NCI-H1092 treated with DMSO at 0.1 percent for 48 hours (cell line): ENCODE measurements at regions not wholly inside any gene's neighbourhood (a gene's known extent, or its start where the extent isn't known, plus 50 kb on each side); places are given as distances from the start of the nearest gene placed in this dataset.

Source experiments
- DNase-seq: peaks from one replicate; lab custom pipeline; 2025; lab: John Stamatoyannopoulos, UW

DNA sequence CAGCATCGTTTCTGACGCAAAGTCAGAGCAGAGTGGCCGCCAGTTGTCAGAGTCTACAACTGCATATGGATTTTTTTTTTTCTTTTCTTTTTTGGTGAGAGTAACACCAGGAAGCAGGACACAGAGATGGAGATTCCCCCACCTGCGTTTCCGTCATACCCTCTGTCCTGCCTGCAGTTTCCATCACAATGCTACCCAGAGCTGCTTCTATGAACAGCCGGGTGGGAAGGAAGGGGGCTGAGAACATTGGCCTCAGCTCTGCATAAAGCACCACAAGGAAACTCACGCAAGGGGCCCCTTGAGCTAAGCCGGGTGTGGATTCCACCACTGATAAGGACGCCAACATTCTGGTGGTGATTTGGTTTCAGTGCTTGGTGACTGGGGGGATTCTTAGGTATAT is 183.5 kb upstream of the AFDN start:
- DNase-seq = no peak

GRCh38 chr6:167643716-167644115 is 183.0 kb upstream of the AFDN start:
- no peak for DNase-seq

DNA sequence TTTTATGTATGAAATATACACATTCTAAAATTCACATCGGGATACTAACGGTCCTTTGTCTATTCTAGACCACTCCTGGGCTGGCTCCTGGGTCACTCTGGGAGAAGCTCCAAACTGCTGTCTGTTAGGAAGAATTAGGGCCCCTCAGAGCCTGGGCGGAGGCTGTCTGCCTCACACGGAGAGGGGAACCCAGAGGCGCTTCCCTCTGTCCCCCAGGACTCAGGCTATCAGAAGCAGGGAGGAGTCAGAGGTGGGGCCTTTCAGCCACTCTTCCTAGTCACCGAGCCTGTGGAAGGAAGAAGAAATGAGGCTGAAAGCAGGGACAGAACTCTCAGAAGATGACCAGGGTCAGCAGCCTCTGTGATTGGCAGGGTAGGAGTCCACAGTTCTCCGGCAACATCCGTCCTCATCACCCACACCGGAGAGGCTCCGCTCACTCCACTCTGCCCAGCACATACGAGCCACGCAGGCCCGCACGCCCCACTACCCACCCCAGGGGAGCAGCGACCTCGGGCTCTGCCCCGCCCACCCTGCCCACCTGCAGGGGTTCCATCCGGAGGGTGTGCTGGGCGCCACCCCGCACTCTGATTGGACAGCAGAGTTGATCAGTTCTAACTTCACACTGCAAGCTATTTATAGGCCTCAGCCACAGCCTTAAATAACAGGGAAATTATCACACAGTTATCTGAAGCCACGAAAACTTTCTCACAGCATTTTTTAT is 182.1 kb upstream of the AFDN start:
- no peak for DNase-seq

DNA sequence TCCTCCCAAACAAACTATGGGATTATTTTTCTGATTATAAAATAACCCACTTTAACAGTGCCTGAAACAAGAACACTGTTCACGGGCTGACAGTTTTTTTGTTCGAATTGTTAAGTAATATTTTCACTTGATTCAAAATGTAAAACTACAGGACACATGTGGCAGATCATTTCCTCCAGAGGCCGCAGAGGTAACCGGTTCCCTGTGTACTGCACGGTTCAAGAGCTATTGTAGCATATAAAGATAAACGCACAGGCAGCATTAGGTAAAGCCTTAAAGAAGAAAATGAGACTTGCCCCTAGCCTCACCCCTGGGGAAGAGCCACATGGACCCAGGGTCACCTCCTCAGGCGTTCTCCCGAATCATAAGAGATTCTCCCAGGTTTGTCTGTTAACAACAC is 181.3 kb upstream of the AFDN start:
- DNase-seq = no peak

- no peak for DNase-seq
Observed at GRCh38 chr6:167647306-167647705, 179.4 kb upstream of the AFDN start.

GRCh38 chr6:167647737-167648470 is 178.8 kb upstream of the AFDN start:
- no peak for DNase-seq

DNA sequence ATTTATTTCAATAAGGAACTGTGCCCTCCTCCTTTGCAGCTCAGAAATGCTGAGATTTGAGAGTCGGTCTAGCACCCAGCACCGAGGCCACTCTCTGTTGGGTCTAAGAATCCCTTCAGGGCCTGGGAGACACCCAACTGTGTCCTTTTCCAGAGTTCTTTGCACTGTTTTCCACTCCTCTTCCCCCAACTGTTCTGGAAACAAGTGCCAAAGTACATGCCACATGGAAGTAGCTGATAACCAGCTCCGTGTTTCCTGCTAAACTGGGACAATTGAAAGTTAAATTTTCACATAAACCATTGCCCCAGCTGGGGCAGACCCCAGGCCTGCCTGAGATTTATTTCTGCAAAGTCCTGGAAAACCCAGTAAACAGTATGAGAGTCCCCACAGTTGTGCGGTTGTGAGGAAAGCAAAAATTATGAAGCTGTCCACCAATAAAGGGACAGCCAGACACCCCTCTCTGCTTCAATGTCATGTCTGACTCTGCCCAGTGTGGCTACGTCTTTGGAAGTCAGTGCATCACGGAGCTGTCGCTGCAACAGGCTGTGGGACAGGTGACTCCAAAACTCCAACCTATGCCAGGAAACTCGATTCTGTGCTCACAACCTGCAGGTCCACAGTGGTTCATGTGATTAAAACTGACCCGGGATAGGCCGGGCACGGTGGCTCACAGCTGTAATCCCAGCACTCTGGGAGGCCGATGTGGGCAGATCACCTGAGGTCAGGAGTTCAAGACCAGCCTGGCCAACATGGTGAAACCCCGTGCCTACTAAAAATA is 178.0 kb upstream of the AFDN start:
- no peak for DNase-seq

GRCh38 chr6:167649476-167649875 is 177.2 kb upstream of the AFDN start:
- no peak for DNase-seq

DNA sequence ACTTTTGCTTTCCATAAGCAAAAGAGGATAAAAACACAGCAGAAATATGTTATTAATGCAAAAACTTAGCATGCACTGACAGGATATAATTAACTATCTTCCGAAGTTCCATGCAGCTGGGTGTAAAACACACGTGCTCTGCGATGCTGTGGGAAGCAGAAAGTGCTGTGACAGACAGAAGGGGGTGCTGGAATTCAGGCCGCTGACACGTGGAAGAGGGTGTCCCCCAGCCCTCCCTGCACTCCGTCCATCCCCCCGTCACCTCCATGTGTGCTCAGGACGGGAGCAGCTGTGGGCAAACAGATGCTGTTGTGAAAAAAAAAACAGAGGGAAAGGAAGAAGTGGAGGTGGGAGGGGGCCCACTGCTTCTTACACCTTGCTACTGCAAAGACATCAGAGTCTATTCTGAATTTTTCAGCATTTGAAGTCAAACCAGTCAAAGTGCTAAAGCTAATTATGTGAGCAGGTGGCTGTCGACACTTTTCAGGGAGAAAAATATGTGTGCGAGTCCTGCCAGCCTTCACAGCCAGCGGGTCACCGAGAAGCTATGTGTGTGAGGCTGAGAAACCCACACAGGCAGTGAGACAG is 175.9 kb upstream of the AFDN start:
- DNase-seq = no peak

GRCh38 chr6:167651318-167652041 is 175.2 kb upstream of the AFDN start:
- no peak for DNase-seq

DNA sequence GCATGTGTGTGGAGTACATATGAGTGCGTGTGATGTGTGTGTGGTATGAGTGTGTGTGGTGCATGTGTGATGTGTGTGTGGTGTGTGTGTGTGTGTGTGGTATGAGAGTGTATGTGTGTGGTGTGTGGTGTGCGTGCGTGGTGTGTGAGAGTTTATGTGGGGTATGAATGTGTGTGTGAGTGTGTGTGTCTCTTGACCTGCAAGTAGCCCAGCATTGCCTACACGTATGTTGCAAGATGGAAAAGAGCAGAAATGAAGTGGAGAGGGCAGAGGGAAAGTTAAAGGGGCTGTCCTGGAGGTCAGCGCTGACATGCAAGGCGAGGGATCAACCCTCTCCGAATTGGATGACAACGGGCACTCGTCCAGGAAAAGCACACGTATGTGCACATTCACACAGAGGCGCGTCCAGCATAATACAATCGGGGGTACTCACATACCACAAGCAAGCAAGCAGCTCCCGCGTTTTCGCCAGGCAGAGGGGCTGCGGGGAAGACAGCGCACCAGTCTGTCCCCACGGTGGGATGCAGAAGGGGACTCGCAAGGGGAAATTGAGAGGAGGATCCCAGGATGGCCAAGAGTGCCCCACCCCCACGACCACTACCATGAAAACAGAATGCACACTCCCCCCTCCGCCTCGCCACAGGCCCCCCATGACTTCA is 174.5 kb upstream of the AFDN start:
- DNase-seq = no peak

DNA sequence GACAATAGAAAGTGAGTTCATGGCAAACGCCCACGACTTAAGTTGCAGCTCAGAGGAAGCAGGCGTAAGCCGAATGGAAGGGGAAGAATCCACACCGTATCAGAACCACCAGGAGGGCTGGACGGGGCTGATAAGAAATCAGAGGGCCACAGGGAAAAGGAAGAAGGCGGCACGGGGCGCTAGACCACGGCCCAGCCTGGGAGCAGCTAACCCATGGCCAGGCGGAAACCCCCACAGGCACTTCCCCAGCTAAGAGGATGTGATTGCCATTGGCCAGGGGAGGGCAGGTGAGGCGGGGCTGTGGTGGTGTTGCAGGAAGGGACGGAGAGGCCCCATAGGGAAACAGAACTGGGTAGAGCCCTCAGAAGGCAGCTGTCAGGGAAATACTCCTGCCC is 174.0 kb upstream of the AFDN start:
- no peak for DNase-seq

DNA sequence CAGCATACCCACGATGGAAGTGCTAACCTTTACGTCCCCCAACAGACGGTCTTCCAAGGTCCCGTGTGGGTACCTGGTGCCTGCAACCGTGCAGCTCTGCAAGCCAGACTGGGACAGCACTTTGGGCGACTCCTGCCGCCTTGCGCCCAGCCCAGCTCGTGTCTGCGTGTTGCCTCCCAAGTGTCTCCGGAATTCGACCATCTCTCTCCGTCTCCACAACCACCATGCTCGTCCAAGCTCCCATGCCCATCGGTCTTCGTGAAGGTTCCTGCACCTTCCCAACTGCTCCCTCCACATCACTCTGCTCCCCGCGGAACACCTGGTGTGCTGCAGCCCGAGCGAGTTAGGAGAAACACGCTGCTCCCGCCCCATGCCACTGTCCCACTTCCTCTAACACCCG is 173.2 kb upstream of the AFDN start:
- no peak for DNase-seq

DNA sequence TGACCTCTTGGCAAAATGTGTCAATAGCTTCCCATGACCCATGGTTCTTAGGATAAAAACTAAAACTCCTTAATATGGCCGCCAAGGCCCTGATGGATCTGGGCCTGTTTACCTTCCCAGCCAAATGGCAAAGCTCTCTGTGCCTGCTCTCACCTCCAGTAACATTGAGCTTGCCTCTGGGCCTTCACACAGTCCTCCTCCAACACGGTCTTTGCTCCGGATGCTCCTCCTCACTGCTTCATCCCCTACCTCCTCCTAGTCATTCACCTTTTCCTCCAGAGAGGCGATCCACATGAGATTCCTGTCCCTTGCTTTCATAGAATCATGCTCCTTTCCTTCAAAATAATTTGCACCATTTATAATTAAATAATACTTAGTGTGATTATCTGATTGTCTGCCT is 172.3 kb upstream of the AFDN start:
- no peak for DNase-seq

DNA sequence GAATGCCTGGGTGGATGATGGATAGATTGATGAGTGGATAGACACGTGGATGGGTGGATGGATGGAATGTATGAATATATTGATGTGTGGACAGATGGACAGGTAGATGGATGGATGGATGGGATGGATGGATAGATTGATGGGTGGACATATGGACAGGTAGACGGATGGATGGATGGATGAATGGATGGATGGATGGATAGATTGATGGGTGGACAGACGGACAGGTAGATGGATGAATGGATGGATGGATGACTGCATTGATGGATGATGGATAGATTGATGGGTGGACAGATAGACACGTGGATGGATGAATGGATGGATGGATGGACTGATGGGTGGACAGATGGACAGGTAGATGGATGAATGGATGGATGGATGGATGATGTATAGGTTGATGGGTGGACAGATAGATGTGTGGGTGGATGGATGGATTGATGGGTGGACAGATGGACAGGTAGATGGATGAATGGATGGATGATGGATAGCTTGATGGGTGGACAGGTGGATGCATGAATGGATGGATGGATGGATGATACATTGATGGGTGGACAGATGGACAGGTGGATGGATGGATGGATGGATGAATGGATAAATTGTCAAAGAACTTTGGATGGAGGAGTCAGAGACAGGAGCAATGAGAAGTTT is 171.4 kb upstream of the AFDN start:
- no peak for DNase-seq

- DNase-seq = no peak
Observed at GRCh38 chr6:167658106-167658505, 168.6 kb upstream of the AFDN start.

DNA sequence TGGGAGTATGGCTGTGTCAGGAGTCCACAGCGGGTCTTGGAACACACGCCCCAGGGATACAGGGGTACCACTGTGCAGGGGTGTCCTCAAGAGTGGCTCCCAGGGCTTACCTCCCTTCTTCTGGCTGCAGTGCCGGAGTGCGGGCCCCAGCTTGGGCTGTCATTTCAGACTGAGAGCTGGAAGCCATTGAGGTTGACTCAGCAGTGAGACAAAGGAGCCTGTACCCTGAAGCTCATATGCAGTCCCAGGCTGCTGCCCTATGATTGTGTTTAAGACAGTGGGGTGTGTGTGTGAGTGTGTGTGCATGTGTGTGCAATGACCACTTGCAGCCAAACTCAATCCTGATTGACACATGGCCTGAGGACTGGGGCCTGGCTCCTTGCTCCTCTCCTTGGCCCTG is 167.7 kb upstream of the AFDN start:
- no peak for DNase-seq

- no peak for DNase-seq
Observed at GRCh38 chr6:167660424-167660823, 166.3 kb upstream of the AFDN start.

GRCh38 chr6:167660944-167661551 is 165.7 kb upstream of the AFDN start:
- no peak for DNase-seq

DNA sequence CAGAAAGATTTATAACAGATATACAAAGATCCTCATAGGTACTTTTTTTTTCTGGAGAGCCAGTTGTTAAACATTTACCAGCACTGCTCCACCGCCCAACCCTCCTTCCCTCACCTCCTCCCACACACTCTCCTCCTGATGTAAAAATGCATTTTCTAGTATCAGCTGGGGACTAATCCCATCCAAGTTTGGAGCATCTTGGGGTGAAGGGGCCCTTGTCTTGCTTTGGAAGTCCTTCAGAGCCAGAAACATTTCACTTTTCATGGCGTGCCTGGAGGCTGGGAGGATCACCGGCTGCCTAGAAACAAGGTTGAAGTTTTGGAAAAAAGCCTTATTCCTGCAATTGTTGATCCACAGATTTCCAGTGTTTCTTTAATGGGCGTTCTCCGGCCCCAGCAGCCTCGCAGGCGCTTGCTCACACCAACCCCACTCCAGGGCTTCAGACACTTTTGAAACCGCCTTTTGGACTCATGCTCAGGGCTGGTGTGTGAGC is 165.1 kb upstream of the AFDN start:
- no peak for DNase-seq
